Uterus (tissue), 3 donors: ENCODE measurements at regions not wholly inside any gene's neighbourhood (a gene's known extent, or its start where the extent isn't known, plus 50 kb on each side); places are given as distances from the start of the nearest gene placed in this dataset.
"Not testable (repeated sequence)": the region's sequence is repeated elsewhere in the genome, so short reads cannot be mapped to it uniquely, and the experiment has no call there.

ENCODE experiments used
- DNase-seq, 2 donors: peaks; one replicate each; pipeline ENCODE4 v3.0.0-alpha.2; 2019 to 2020
- H3K27ac ChIP-seq, 2 donors: fragments of 200-600 bp; sonication (generic); 1 replicate in 1 of 2; 2 replicates in 1 of 2; pipeline ENCODE4 v1.5.1; 2016 to 2018
- H3K27me3 ChIP-seq, 2 donors: fragments of 200-600 bp; sonication (generic); one replicate each; pipeline ENCODE4 v1.5.1; 2018 to 2019; ENCODE audit warnings: control low read depth in 1 of 2
- H3K36me3 ChIP-seq, 2 donors: fragments of 200-600 bp; sonication (generic); one replicate each; pipeline ENCODE4 v1.5.1; 2019; ENCODE audit warnings: control low read depth in 1 of 2
- H3K4me1 ChIP-seq, 2 donors: fragments of 200-600 bp; sonication (generic); one replicate each; pipeline ENCODE4 v1.5.1; 2018 to 2019; ENCODE audit warnings: control low read depth in 1 of 2
- H3K4me3 ChIP-seq, 2 donors: fragments of 200-600 bp; sonication (generic); 1 replicate in 1 of 2; 2 replicates in 1 of 2; pipeline ENCODE4 v1.5.1; 2018 to 2019; ENCODE audit warnings: mild to moderate bottlenecking in 1 of 2
- H3K9me3 ChIP-seq, 2 donors: fragments of 200-600 bp; sonication (generic); one replicate each; pipeline ENCODE4 v1.5.1; 2019; ENCODE audit warnings: control low read depth in 1 of 2
- POLR2A ChIP-seq, 2 donors: fragments of 450-650 bp; IDR thresholded peaks; one replicate each; pipeline ENCODE4 v1.6.1; 2016; ENCODE audit warnings: antibody characterized with exemption in 2 of 2, mild to moderate bottlenecking in 1 of 2, moderate library complexity in 1 of 2
- intact Hi-C: fragments of 100-400 bp; cut with DNase I; formaldehyde crosslinking; loops from one replicate; pipeline ENCODE4 v1.15.1; 2023; ENCODE audit warnings: low total_unique reads
- TF ChIP-seq, protein P1 (sequence below), 4 experiments: fragments of 200-600 bp in 2 of 4; fragments of 450-650 bp in 2 of 4; sonication (generic) in 2 of 4; IDR thresholded peaks; one replicate each; pipeline ENCODE4 v1.5.1; 2016 to 2019; ENCODE audit warnings: antibody characterized with exemption in 4 of 4, mild to moderate bottlenecking in 2 of 4, moderate library complexity in 1 of 4
- donor health status: DM: yes; HTN: yes; CAD: no.

DNA sequence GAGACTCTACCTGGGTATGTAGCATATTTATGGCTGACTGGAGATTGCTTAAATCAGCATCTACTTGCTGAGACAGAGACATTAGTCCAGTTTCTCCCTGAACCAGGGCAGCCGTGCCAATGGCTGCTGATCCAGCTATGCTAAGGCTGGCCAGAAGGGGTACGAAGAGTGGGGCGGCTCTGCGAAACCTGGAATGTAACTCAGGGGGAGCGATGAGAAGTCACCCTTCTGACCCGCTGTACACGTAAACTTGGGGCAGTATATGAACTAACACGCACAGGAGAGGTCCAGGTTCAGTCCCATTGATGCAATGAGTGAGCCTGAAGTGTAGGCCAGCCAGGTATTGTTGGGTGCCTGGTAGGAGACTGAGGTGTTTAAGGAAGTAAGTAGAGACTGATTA is 73.7 kb downstream of the PRR15 start:
- DNase-seq = no peak
- H3K27me3 ChIP-seq = no peaks in the 10 kb centered on the region
- no peaks in the 10 kb centered on the region for H3K9me3 ChIP-seq
- H3K36me3 ChIP-seq = no peaks in the 10 kb centered on the region
- H3K27ac ChIP-seq = no peak overlapping the region
- TF ChIP-seq, protein P1, sequence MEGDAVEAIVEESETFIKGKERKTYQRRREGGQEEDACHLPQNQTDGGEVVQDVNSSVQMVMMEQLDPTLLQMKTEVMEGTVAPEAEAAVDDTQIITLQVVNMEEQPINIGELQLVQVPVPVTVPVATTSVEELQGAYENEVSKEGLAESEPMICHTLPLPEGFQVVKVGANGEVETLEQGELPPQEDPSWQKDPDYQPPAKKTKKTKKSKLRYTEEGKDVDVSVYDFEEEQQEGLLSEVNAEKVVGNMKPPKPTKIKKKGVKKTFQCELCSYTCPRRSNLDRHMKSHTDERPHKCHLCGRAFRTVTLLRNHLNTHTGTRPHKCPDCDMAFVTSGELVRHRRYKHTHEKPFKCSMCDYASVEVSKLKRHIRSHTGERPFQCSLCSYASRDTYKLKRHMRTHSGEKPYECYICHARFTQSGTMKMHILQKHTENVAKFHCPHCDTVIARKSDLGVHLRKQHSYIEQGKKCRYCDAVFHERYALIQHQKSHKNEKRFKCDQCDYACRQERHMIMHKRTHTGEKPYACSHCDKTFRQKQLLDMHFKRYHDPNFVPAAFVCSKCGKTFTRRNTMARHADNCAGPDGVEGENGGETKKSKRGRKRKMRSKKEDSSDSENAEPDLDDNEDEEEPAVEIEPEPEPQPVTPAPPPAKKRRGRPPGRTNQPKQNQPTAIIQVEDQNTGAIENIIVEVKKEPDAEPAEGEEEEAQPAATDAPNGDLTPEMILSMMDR (IDR thresholded peaks at IDR 0.05) = no peak
- TF ChIP-seq POLR2A (IDR thresholded peaks at IDR 0.05) = no peak
- no peak overlapping the region for H3K4me3 ChIP-seq
- intact Hi-C loops = loop anchor here (10.0 kb wide), 1 partner anchor 287 kb away; no protein-coding TSS in a partner anchor
- H3K4me1 ChIP-seq = no peaks in the 10 kb centered on the region

DNA sequence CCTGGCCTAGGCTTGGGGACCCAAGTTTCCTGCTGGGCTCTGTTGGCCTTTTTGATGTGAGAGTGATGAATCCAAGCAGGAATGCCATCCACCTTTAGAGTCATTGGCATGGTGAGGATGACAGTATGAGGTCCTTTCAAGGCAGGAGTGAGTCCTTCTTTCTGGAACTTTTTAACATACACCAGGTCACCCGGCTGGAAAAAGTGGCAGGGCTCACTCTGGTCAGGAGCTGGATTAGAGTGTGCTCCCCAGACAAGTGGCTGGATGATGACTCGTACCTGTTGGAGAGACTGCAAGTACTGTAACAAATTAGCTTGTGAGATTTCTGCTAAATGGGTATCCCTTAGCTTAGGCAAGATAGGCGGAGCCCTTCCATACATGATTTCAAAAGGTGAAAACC is 75.2 kb downstream of the PRR15 start:
- H3K36me3 ChIP-seq, H3K27me3 ChIP-seq, DNase-seq, H3K4me1 ChIP-seq, H3K9me3 ChIP-seq, H3K4me3 ChIP-seq, H3K27ac ChIP-seq: not testable (repeated sequence)
- intact Hi-C loops = loop anchor here (10.0 kb wide), 1 partner anchor 286 kb away; no protein-coding TSS in a partner anchor

DNA sequence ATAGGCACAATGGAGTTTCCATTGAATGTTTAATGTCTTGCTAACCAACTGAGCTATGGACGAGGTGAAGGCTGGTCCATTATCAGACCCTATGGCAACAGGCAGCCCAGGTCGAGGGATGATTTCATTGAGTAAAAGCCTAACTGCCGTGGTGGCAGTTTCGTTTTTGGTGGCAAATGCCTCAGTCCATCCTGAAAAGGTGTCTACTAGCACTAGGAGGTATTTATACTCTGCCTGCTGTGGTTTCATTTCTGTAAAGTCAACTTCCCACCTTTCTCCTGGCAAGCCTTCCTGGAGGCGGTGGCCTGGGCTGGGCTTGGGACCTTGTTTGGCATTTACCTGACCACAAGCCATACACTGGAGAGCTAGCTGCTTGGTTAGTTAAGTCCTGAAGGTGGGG is 75.8 kb downstream of the PRR15 start:
- Histone ChIP-seq H3K4me1 (no peaks in the 10 kb centered on the region), H3K9me3 (no peaks in the 10 kb centered on the region), H3K27me3 (no peaks in the 10 kb centered on the region), H3K27ac (no peak overlapping the region), H3K36me3 (no peaks in the 10 kb centered on the region), H3K4me3 (no peak overlapping the region)
- TF ChIP-seq POLR2A (IDR thresholded peaks at IDR 0.05) = no peak
- TF ChIP-seq, protein P1 (IDR thresholded peaks at IDR 0.05) = no peak
- no peak for DNase-seq
- intact Hi-C loops = loop anchor here (10.0 kb wide), 1 partner anchor 285 kb away; no protein-coding TSS in a partner anchor

DNA sequence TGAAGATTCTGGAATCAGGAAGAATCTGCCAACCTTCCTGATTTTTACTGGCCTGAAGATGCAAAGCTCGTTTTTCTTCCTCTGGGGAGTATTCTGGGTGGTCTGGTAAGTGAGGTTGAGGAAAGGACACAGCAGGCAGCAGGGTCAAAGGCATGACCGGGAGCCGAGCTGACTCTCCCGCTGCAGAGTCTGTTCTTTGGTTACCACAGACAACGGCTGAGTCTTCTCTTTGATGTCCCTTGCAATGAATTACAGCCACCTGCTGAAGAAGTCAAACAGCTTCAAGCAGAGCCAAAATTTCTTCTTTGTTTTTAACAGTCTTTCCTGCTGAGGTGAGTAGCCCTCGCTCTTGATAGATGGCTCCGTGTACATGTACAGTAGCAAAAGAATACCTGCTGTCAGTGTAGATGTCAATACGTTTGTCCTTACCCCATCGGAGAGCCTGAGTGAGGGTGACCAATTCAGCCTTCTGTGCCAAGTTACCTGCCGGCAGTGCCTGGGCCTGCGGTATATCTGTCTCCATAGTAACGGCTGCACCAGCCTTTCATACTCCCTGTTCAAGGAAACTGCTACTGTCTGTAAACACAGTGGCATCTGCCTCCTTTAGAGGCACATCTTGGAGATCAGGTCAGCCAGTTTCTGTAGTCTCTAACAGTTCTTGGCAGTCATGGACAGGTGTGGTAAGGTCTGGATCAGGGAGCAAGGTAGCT is 76.4 kb downstream of the PRR15 start:
- Histone ChIP-seq H3K4me1 (no peaks in the 10 kb centered on the region), H3K36me3 (no peaks in the 10 kb centered on the region), H3K27ac (no peak overlapping the region), H3K9me3 (no peaks in the 10 kb centered on the region), H3K27me3 (no peaks in the 10 kb centered on the region), H3K4me3 (no peak overlapping the region)
- TF ChIP-seq, protein P1 (IDR thresholded peaks at IDR 0.05) = no peak
- no peak for TF ChIP-seq POLR2A (IDR thresholded peaks at IDR 0.05)
- intact Hi-C loops = loop anchor here (10.0 kb wide), 1 partner anchor 285 kb away; no protein-coding TSS in a partner anchor
- DNase-seq = no peak

DNA sequence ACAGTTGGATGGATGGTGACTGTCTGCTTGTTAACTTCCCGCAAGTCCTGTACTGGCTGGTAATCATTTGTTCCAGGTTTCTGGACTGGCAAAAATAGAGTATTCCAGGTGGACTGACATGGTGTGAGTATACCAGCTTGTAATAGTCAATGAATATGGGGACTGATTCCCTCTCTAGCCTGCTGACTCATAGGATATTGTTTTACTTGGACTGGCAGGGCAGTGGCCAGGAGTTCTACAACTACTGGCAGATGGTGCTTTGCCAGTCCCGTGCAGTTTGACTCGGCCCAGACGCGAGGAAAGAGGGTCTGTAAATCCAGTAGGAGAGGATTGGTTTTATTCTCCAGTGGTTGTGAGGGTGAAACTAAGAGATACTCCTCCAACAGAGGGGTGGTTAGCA is 78.0 kb downstream of the PRR15 start:
- no peak for TF ChIP-seq POLR2A (IDR thresholded peaks at IDR 0.05)
- TF ChIP-seq, protein P1 (IDR thresholded peaks at IDR 0.05) = no peak
- H3K27ac ChIP-seq = no peak overlapping the region
- intact Hi-C loops = no loop called here
- H3K36me3 ChIP-seq = no peaks in the 10 kb centered on the region
- no peaks in the 10 kb centered on the region for H3K27me3 ChIP-seq
- H3K4me3 ChIP-seq = no peak overlapping the region
- H3K9me3 ChIP-seq = no peaks in the 10 kb centered on the region
- no peaks in the 10 kb centered on the region for H3K4me1 ChIP-seq
- DNase-seq = no peak
